Right lung (tissue), 2 donors: ENCODE measurements at regions not wholly inside any gene's neighbourhood (a gene's known extent, or its start where the extent isn't known, plus 50 kb on each side); places are given as distances from the start of the nearest gene placed in this dataset.

ENCODE experiments used
- DNase-seq, 2 donors: peaks; one replicate each; pipeline ENCODE4 v3.0.0-alpha.2; 2013

GRCh38 chr2:146131785-146132184 is 1611.9 kb upstream of the ZEB2 start:
- DNase-seq, result no peak

DNA sequence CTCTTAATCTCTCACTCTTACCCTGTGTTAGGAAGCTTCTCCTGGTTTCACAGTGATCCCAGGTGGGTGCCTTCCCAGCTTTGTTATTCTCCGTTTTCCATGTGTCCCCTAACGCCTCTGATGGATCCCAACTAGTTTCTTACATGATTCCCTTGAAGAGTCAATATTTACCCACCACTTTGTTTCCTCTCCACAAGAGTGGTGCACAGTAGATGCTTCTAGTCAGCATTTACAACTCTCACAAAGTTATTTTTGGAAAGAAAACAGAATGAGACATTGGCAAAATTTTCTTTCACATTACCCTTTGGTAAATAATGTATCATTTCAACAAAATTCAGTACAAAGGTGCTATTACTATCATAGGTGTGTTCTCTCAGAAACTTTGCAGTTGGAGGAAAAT is 1611.1 kb upstream of the ZEB2 start:
- no peak for DNase-seq

DNA sequence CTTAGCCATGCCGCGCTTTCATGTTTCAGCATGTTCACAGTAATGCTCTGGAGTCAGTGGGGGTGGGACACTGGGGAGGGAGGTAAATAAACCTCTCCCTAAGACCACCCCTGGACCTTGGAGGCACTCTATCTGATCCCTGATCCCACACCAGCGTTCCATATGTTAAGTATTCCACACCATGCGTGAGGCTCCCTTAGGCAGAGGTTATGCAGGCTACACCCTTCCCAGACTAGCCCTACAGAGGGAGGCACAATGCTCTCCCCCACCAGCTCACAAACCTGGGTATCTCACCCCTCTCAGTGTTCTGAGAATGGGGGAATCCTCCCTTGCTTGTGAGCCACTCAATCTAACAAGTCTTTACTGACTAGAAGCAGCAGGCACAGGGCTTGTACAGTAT is 1610.4 kb upstream of the ZEB2 start:
- DNase-seq, result no peak

- DNase-seq, result no peak
These were observed 1609.3 kb upstream of the ZEB2 start for GRCh38 chr2:146129231-146129630.

GRCh38 chr2:146128216-146128615 is 1608.3 kb upstream of the ZEB2 start:
- DNase-seq, result no peak

- DNase-seq, result peak in 1 of 2 donors; percentile 27
These were observed 1605.6 kb upstream of the ZEB2 start for GRCh38 chr2:146125551-146125950.

GRCh38 chr2:146124741-146125140 is 1604.8 kb upstream of the ZEB2 start:
- DNase-seq, result no peak

DNA sequence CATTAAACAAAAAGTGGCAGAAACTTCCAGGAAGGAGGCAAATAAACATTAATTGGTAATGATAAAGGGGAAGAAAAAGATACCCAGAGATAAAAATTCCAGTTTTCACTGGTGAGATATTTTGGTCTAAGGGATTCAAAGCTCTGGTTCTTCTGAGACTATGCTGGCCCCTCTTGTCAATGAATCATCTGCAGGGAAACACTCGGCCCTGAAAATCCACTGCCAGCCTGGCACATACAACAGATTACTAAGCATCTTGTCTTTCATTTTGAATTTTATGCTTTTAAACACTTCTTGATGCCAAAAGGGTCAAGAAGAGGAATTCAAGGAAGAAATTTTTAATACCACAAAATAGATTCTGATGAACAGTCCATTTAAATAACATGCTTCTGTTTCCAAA is 1603.8 kb upstream of the ZEB2 start:
- no peak for DNase-seq

- no peak for DNase-seq
These were observed 1603.3 kb upstream of the ZEB2 start for GRCh38 chr2:146123256-146123655.

GRCh38 chr2:146119586-146119985 is 1599.7 kb upstream of the ZEB2 start:
- no peak for DNase-seq

DNA sequence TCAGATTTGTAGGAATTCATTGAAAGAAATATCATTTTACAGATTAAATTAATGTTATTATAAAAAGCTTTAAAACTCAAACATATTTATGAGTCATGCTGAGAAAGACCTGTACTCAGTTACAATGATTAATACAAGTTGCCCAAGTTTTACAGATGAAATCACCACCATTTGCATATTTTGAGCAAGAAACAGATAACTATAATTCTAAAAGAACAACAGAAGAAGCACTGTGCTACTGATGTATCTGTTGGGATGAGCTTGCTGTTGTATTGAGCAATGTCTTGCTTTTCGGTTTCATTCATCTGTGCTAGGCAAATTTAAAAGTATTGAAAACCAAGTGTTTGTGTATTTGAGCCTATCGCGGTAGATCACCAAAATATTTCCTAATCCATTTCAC is 1589.1 kb upstream of the ZEB2 start:
- no peak for DNase-seq

DNA sequence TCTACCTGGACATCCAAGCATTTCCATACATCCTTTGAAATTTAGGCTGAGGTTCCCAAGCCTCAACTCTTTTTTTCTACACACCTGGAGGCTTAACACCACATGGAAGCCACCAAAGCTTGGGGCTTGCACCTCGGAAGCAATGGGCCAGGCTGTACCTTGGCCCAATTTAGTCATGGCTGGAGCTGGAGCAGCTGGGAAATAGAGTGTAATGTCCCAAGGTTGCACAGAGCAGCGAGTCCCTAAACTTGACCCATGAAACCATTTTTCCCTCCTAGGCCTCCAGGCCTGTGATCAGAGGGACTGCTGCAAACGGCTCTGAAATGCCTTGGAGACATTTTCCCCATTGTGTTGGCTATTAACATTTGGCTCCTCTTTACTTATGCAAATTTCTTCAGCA is 1574.3 kb upstream of the ZEB2 start:
- DNase-seq, result no peak

GRCh38 chr2:146081459-146081858 is 1561.5 kb upstream of the ZEB2 start:
- DNase-seq, result no peak

DNA sequence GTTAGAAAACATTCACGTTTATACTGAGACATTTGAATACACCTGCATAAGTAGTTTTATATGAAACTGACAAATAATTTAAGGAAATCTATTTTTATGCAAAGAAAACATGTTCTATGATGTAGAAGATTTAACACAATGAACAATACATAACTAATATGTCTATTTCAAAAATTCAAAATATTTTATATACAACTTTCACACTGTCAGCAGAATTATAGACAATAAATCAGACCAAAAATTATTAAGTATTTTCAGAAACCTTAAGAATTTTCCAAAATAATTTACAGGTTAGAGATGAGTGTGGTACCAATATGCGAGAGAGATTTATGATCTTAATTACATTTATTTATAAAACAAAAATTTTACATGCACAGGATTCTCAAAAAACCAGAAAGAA is 1561.0 kb upstream of the ZEB2 start:
- no peak for DNase-seq

- no peak for DNase-seq
These were observed 1559.3 kb upstream of the ZEB2 start for GRCh38 chr2:146079216-146079615.

- DNase-seq, result no peak
These were observed 1557.2 kb upstream of the ZEB2 start for GRCh38 chr2:146077156-146077555.

- DNase-seq, result no peak
These were observed 1548.1 kb upstream of the ZEB2 start for GRCh38 chr2:146068051-146068450.

DNA sequence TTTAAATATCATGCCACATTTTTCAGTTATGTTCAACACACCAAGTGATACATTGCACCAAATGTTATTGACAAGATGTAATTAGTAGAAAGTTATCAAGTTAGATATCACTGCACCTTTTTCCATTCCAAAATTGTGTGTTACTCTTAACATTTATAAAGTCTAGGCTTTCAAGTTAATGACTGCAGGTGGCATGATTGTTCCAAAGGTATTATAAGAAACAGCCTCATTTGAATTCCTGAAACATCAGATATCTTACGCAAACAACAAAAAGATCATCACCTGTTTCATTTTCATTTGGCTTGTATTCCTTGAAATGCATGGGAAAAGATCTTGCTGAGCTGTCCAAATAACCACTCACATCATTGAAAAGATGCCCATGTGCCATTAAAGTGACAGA is 1528.2 kb upstream of the ZEB2 start:
- DNase-seq, result no peak

- no peak for DNase-seq
These were observed 1521.5 kb upstream of the ZEB2 start for GRCh38 chr2:146041274-146041910.

GRCh38 chr2:146040051-146040450 is 1520.1 kb upstream of the ZEB2 start:
- no peak for DNase-seq

GRCh38 chr2:146038014-146038413 is 1518.1 kb upstream of the ZEB2 start:
- no peak for DNase-seq

- DNase-seq, result no peak
These were observed 1517.5 kb upstream of the ZEB2 start for GRCh38 chr2:146037334-146037870.

- DNase-seq, result no peak
These were observed 1511.2 kb upstream of the ZEB2 start for GRCh38 chr2:146031158-146031557.

GRCh38 chr2:146027156-146027555 is 1507.2 kb upstream of the ZEB2 start:
- no peak for DNase-seq
